ENCODE measurements at regions not wholly inside any gene's neighbourhood (a gene's known extent, or its start where the extent isn't known, plus 50 kb on each side); places are given as distances from the start of the nearest gene placed in this dataset.

DNA sequence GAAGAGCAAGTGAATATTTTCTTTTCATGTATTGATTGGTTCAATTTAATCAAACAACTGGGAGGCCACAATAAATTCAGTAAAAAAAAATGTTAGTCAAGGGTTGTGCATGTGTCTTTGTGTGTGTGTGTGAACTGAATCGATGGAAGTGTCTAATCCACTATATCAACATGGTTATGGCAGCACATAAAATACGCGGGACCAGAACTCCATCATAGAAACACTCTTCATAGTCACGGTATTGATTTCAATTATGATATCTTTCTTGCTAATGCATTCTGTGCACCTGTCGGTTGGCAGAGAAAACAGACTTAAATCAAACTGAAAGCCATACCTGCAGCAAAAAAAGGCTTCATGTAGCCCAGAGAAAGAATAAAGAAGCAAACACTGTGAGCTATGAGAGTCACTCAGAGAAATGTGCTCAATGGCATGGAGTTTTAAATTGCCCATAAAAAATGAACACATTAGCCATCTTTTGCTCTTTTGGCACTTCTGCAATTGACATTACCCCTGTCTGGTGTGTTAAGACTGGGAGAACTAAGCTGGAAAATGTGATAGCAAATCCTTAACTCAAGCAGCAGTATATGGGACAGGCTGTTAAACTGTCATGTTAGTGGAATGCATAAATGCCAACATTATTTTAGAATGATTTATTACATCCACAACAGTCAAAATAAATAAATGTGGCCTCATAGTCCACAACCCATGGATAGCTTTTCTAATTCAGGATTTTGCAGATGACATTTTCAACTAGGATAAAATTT, 642.4 kb upstream of the C9orf72 start:
- H3K27me3 Mint-ChIP-seq: no peaks in the 10 kb centered on the region
- DNase-seq (no peak), ATAC-seq (replicated peaks) (no peak)
- H3K4me3 Mint-ChIP-seq: no peak overlapping the region
- no peaks in the 10 kb centered on the region for H3K4me1 Mint-ChIP-seq
- no peaks in the 10 kb centered on the region for H3K36me3 Mint-ChIP-seq
- H3K27ac Mint-ChIP-seq: no peak overlapping the region
- H3K9me3 Mint-ChIP-seq: peaks cover 0 to 2% of the 10 kb centered on the region in 2 donors

- Mint-ChIP-seq H3K36me3 (no peaks in the 10 kb centered on the region), H3K9me3 (peaks cover 0 to 8% of the 10 kb centered on the region in 2 donors)
- ATAC-seq (replicated peaks): no peak
Observed at GRCh38 chr9:28232686-28233085, 659.4 kb upstream of the C9orf72 start.

DNA sequence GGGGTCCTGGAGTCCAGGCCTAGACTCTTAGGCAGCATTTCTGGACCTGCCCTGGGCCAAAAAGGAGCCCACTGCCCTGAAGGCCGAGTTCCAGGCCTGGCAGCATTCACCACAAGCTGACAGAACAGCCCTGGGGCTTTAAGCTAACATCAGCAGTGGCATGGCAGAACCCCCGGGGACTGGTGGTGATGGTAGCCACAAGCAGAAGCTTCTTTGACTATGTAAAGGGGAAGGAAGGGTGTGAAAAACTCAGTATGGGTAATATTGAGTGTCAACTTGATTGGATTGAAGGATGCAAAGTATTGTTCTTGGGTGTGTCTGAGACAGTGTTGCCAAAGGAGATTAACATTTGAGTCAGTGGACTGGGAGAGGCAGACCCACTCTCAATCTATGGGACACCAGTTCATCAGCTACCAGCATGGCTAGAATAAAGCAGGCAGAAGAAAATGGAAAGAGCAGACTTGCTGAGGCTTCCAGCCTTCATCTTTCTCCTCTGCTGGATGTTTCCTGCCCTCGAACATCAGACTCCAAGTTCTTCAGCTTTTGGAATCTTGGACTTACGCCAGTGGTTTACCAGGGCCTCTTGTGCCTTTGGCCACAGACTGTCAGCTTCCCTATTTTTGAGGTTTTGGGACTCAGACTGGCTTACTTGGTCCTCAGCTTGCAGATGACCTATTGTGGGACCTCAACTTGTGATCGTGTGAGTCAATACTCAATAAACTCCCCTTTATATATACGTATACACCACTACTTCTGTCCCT, 661.0 kb upstream of the C9orf72 start:
- Mint-ChIP-seq H3K4me3 (no peak overlapping the region), H3K27me3 (no peaks in the 10 kb centered on the region), H3K9me3 (peaks cover 0 to 8% of the 10 kb centered on the region in 2 donors), H3K4me1 (no peaks in the 10 kb centered on the region), H3K36me3 (no peaks in the 10 kb centered on the region), H3K27ac (no peak overlapping the region)
- no peak for DNase-seq
- ATAC-seq (replicated peaks): no peak

More at GRCh38 chr9:28232686-28233085, 659.4 kb upstream of the C9orf72 start:
- DNase-seq: no peak
- Mint-ChIP-seq H3K27me3 (no peaks in the 10 kb centered on the region), H3K27ac (no peak overlapping the region), H3K4me1 (no peaks in the 10 kb centered on the region), H3K4me3 (no peak overlapping the region)

DNA sequence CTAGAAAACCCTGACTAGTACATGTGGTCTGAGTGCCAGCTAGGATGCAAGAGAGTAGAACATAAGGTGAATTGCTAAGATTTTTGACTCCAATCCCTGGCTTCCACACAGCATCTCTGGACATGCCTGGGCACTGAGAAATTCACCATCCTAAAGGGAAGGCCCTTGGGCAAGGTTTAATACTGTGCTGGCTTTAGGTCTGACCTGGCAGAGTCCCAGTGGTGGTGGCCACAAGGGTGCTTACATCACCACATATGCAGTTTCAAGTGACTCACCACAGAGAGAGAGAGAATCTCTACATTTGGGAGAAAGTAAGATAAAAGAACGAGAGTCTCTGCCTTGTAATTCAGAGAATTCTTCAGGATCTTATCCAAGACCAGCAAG, 661.6 kb upstream of the C9orf72 start:
- Mint-ChIP-seq H3K36me3 (no peaks in the 10 kb centered on the region), H3K9me3 (peaks cover 0 to 8% of the 10 kb centered on the region in 2 donors), H3K27me3 (no peaks in the 10 kb centered on the region), H3K4me1 (no peaks in the 10 kb centered on the region), H3K4me3 (no peak overlapping the region), H3K27ac (no peak overlapping the region)
- no peak for DNase-seq
- no peak for ATAC-seq (replicated peaks)

DNA sequence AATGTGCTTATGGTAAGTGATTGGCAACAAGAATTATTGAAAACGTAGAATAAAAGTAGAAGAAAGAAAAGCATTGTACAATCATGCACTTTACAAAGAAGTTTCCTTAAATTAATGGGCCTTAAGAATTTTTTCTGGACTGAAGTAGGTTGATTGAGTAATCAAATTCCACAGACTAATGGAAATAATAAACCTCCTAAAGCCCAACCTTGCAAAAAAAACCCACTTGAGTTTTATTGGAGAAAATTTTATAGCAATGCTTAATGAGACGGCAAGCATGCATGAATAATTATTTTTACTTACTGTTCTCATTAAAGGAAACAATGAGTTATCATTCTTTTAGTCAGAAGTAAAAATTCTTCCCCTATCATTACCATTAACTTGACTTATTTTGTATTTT, 676.1 kb upstream of the C9orf72 start:
- DNase-seq: no peak
- Mint-ChIP-seq H3K27ac (no peak overlapping the region), H3K27me3 (no peaks in the 10 kb centered on the region), H3K9me3 (peaks cover under 1 to 2% of the 10 kb centered on the region in 2 donors), H3K4me3 (no peak overlapping the region), H3K36me3 (no peaks in the 10 kb centered on the region), H3K4me1 (no peaks in the 10 kb centered on the region)
- no peak for ATAC-seq (replicated peaks)

GRCh38 chr9:28255174-28255573, 681.9 kb upstream of the C9orf72 start:
- Mint-ChIP-seq H3K4me1 (no peaks in the 10 kb centered on the region), H3K4me3 (no peak overlapping the region), H3K27me3 (no peaks in the 10 kb centered on the region), H3K9me3 (peaks cover 0 to 4% of the 10 kb centered on the region in 2 donors), H3K36me3 (no peaks in the 10 kb centered on the region), H3K27ac (no peak overlapping the region)
- ATAC-seq (replicated peaks): no peak
- DNase-seq: no peak

DNA sequence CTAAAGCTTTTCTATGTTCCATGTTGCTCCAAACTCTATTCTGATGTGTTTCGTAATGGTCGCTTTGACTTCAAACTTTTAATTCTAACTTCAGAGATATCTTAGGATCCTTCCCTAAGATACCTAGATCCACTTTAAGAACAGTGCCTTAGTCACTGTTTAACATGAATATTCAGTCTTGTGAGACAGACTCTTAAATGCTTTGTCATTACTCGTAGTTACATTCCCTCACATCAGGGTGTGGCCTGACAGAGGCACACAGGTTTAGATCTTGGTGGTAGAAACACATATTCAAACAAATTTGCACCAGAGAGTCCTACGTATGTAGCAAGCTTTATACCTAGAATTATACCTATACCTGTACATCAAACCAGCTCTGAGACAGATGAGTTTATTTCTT, 687.0 kb upstream of the C9orf72 start:
- H3K9me3 Mint-ChIP-seq: peaks cover 0 to 4% of the 10 kb centered on the region in 2 donors
- H3K4me3 Mint-ChIP-seq: no peak overlapping the region
- no peaks in the 10 kb centered on the region for H3K27me3 Mint-ChIP-seq
- no peaks in the 10 kb centered on the region for H3K36me3 Mint-ChIP-seq
- ATAC-seq (replicated peaks) (no peak), DNase-seq (no peak)
- H3K4me1 Mint-ChIP-seq: no peaks in the 10 kb centered on the region
- H3K27ac Mint-ChIP-seq: no peak overlapping the region

GRCh38 chr9:28264368-28264767, 691.1 kb upstream of the C9orf72 start:
- no peaks in the 10 kb centered on the region for H3K4me1 Mint-ChIP-seq
- no peaks in the 10 kb centered on the region for H3K27me3 Mint-ChIP-seq
- DNase-seq (no peak), ATAC-seq (replicated peaks) (no peak)
- no peak overlapping the region for H3K27ac Mint-ChIP-seq
- peaks cover 0 to 6% of the 10 kb centered on the region in 2 donors for H3K9me3 Mint-ChIP-seq
- H3K36me3 Mint-ChIP-seq: no peaks in the 10 kb centered on the region
- no peak overlapping the region for H3K4me3 Mint-ChIP-seq

DNA sequence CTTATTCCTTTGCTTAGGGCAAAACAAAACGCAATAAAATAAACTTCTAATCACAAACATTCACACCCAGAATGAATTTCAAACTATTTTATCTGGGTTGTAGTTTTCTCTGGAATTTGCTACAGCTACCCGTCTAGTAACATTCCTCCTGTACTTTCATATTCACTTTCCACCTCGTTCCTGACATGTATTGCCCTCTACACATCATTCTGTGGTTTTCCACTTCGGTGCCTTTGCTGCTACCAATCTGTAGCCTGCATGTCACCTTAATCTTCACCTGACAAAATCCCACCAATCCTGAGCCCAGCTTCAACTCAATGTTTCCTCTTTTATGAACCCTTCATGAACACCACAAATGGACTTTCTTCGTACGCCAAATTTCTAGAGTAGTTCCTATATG, 694.1 kb upstream of the C9orf72 start:
- Mint-ChIP-seq H3K36me3 (no peaks in the 10 kb centered on the region), H3K9me3 (peaks cover 0 to 7% of the 10 kb centered on the region in 2 donors), H3K4me3 (no peak overlapping the region), H3K27ac (no peak overlapping the region), H3K4me1 (no peaks in the 10 kb centered on the region), H3K27me3 (no peaks in the 10 kb centered on the region)
- no peak for DNase-seq
- no peak for ATAC-seq (replicated peaks)

- H3K4me3 Mint-ChIP-seq: no peak overlapping the region
- peaks cover 0 to 8% of the 10 kb centered on the region in 2 donors for H3K9me3 Mint-ChIP-seq
- H3K36me3 Mint-ChIP-seq: no peaks in the 10 kb centered on the region
- H3K4me1 Mint-ChIP-seq: no peaks in the 10 kb centered on the region
- no peak overlapping the region for H3K27ac Mint-ChIP-seq
- no peak for DNase-seq
- no peak for ATAC-seq (replicated peaks)
- no peaks in the 10 kb centered on the region for H3K27me3 Mint-ChIP-seq
Observed at GRCh38 chr9:28270156-28270555, 696.9 kb upstream of the C9orf72 start.

DNA sequence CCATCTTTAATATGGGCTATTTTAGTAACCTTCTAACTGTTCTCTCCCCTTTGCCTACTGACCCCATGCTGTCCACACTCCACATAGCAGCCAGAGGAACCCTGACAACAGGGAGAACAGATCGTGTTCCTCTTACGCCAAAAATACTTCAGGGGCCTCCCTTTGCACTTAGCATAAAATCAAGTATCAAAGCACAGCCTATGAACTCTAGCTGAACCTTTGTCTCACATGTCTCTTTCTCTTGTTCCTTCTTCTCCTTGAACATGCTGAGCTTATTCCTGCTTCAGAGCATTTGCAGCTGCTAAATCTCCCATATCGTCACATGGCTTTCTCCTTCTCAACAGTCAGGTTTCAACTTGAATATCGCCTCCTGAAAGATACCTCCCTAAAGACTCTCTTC, 698.8 kb upstream of the C9orf72 start:
- ATAC-seq (replicated peaks) (no peak), DNase-seq (no peak)
- H3K9me3 Mint-ChIP-seq: peaks cover 0 to 11% of the 10 kb centered on the region in 2 donors
- H3K27me3 Mint-ChIP-seq: no peaks in the 10 kb centered on the region
- no peak overlapping the region for H3K4me3 Mint-ChIP-seq
- no peaks in the 10 kb centered on the region for H3K36me3 Mint-ChIP-seq
- H3K4me1 Mint-ChIP-seq: no peaks in the 10 kb centered on the region
- no peak overlapping the region for H3K27ac Mint-ChIP-seq

DNA sequence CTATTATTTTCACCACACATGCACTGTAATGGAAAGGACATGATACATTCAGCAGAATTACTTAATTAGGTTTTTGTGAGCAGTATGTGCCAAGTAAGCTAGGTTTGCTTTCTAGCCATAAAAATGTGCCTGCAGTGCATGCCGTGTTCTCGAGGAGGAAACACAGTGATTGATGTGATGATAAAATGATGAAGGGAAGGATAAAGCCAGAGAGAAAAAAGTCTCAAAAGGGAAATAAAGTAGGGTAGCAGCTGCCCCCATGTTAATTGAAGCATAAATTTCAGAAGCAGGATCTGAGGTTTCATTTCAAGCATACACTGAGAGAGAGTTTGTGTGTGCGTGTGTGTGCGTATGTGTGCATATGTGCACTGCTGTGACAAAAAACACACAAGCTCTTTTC, 714.2 kb upstream of the C9orf72 start:
- Mint-ChIP-seq H3K27me3 (no peaks in the 10 kb centered on the region), H3K4me1 (no peaks in the 10 kb centered on the region), H3K36me3 (no peaks in the 10 kb centered on the region), H3K27ac (no peak overlapping the region), H3K4me3 (no peak overlapping the region), H3K9me3 (no peaks in the 10 kb centered on the region)
- DNase-seq (no peak), ATAC-seq (replicated peaks) (no peak)

- ATAC-seq (replicated peaks): no peak
- Mint-ChIP-seq H3K27me3 (no peaks in the 10 kb centered on the region), H3K9me3 (no peaks in the 10 kb centered on the region), H3K36me3 (no peaks in the 10 kb centered on the region), H3K27ac (no peak overlapping the region), H3K4me1 (no peaks in the 10 kb centered on the region), H3K4me3 (no peak overlapping the region)
- no peak for DNase-seq
Observed at GRCh38 chr9:28289746-28290145, 716.5 kb upstream of the C9orf72 start.

GRCh38 chr9:28293369-28294090, 720.2 kb upstream of the C9orf72 start:
- DNase-seq: no peak
- H3K4me3 Mint-ChIP-seq: no peak overlapping the region
- H3K4me1 Mint-ChIP-seq: no peaks in the 10 kb centered on the region
- no peak overlapping the region for H3K27ac Mint-ChIP-seq
- no peaks in the 10 kb centered on the region for H3K27me3 Mint-ChIP-seq
- no peak for ATAC-seq (replicated peaks)
- H3K9me3 Mint-ChIP-seq: no peaks in the 10 kb centered on the region
- H3K36me3 Mint-ChIP-seq: no peaks in the 10 kb centered on the region

DNA sequence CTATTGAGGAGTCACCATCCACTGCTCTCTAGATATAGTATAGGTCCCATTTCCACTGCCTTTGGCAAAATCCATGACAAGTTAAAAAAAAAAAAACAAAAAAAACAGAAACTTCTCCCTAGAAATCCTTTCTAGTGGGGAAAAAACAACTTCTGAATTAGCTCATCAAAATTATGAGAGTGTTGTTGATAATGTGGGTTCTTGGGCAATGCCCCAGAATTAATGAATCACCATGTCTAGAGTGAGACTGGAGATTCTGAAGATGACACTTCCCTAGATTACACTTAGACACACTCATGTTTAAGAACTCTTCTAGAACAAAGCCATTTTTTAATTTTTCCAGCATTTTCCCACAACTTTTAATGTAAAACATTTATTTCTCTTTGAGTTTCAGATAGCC, 728.0 kb upstream of the C9orf72 start:
- ATAC-seq (replicated peaks) (no peak), DNase-seq (no peak)
- Mint-ChIP-seq H3K9me3 (peaks cover 4 to 5% of the 10 kb centered on the region in 2 donors), H3K36me3 (no peaks in the 10 kb centered on the region), H3K4me3 (no peak overlapping the region), H3K27me3 (no peaks in the 10 kb centered on the region), H3K27ac (no peak overlapping the region), H3K4me1 (no peaks in the 10 kb centered on the region)
